ENCODE measurements at regions not wholly inside any gene's neighbourhood (a gene's known extent, or its start where the extent isn't known, plus 50 kb on each side); places are given as distances from the start of the nearest gene placed in this dataset.
"Not testable (repeated sequence)": the region's sequence is repeated elsewhere in the genome, so short reads cannot be mapped to it uniquely, and the experiment has no call there.

- H3K4me1 Mint-ChIP-seq (ENCODE audit: low read depth, unreplicated experiment): peaks cover 13% of the 10 kb centered on the region
- peak; percentile 60 for DNase-seq
- BruUV-seq (replicated peaks): no TSS peak
- CTCF ChIA-PET: interaction anchor here (0.8 to 0.9 kb wide), 2 partner anchors 33 to 77 kb away, joined by 3 to 5 read pairs; partner anchors contain the start of gene SPRYD7
- no peaks in the 10 kb centered on the region for H3K27me3 Mint-ChIP-seq (ENCODE audit: unreplicated experiment)
- no peak for TF ChIP-seq CTCF (IDR thresholded peaks at IDR 0.05; ENCODE audit: unreplicated experiment)
- intact Hi-C loops (cut with micrococcal nuclease; ENCODE audit: unreplicated experiment): no loop called here
- peaks cover 5% of the 10 kb centered on the region for H3K9me3 Mint-ChIP-seq (ENCODE audit: low read depth, unreplicated experiment)
- no peak overlapping the region for H3K4me3 Mint-ChIP-seq (ENCODE audit: low read depth, unreplicated experiment)
- H3K36me3 Mint-ChIP-seq (ENCODE audit: insufficient read depth, unreplicated experiment): no peaks in the 10 kb centered on the region
- H3K27ac Mint-ChIP-seq (ENCODE audit: unreplicated experiment): no peak overlapping the region
Observed at GRCh38 chr13:49859560-49859959, 67.1 kb upstream of the KPNA3 start.

GRCh38 chr13:49858178-49858856 lies 65.8 kb upstream of the KPNA3 start:
- Mint-ChIP-seq H3K27me3 (ENCODE audit: unreplicated experiment) (no peaks in the 10 kb centered on the region), H3K4me1 (ENCODE audit: low read depth, unreplicated experiment) (peaks cover 13% of the 10 kb centered on the region), H3K9me3 (ENCODE audit: low read depth, unreplicated experiment) (peaks cover 6% of the 10 kb centered on the region), H3K27ac (ENCODE audit: unreplicated experiment) (peak overlapping the region; percentile 68), H3K36me3 (ENCODE audit: insufficient read depth, unreplicated experiment) (no peaks in the 10 kb centered on the region), H3K4me3 (ENCODE audit: low read depth, unreplicated experiment) (no peak overlapping the region)
- CTCF ChIA-PET: interaction anchor here (1.2 kb wide), 1 partner anchor 78 kb away, joined by 3 read pairs; the partner anchor contains the start of gene SPRYD7
- DNase-seq: peak; percentile 23
- intact Hi-C loops (cut with micrococcal nuclease; ENCODE audit: unreplicated experiment): no loop called here
- BruUV-seq (replicated peaks): no TSS peak
- TF ChIP-seq CTCF (IDR thresholded peaks at IDR 0.05; ENCODE audit: unreplicated experiment): no peak

GRCh38 chr13:49855930-49856329 lies 63.4 kb upstream of the KPNA3 start:
- no TSS peak for BruUV-seq (replicated peaks)
- no peak for TF ChIP-seq CTCF (IDR thresholded peaks at IDR 0.05; ENCODE audit: unreplicated experiment)
- no peak overlapping the region for H3K4me3 Mint-ChIP-seq (ENCODE audit: low read depth, unreplicated experiment)
- no peak for DNase-seq
- peaks cover 13% of the 10 kb centered on the region for H3K4me1 Mint-ChIP-seq (ENCODE audit: low read depth, unreplicated experiment)
- H3K27me3 Mint-ChIP-seq (ENCODE audit: unreplicated experiment): no peaks in the 10 kb centered on the region
- H3K36me3 Mint-ChIP-seq (ENCODE audit: insufficient read depth, unreplicated experiment): no peaks in the 10 kb centered on the region
- no peak overlapping the region for H3K27ac Mint-ChIP-seq (ENCODE audit: unreplicated experiment)
- CTCF ChIA-PET: no interaction called here
- peaks cover 5% of the 10 kb centered on the region for H3K9me3 Mint-ChIP-seq (ENCODE audit: low read depth, unreplicated experiment)
- intact Hi-C loops (cut with micrococcal nuclease; ENCODE audit: unreplicated experiment): no loop called here

- intact Hi-C loops (cut with micrococcal nuclease; ENCODE audit: unreplicated experiment): no loop called here
- Mint-ChIP-seq H3K36me3 (ENCODE audit: insufficient read depth, unreplicated experiment) (no peaks in the 10 kb centered on the region), H3K4me3 (ENCODE audit: low read depth, unreplicated experiment) (no peak overlapping the region), H3K9me3 (ENCODE audit: low read depth, unreplicated experiment) (peaks cover 5% of the 10 kb centered on the region), H3K4me1 (ENCODE audit: low read depth, unreplicated experiment) (peaks cover 2% of the 10 kb centered on the region), H3K27me3 (ENCODE audit: unreplicated experiment) (no peaks in the 10 kb centered on the region), H3K27ac (ENCODE audit: unreplicated experiment) (no peak overlapping the region)
- DNase-seq: no peak
- no TSS peak for BruUV-seq (replicated peaks)
- CTCF ChIA-PET: no interaction called here
- TF ChIP-seq CTCF (IDR thresholded peaks at IDR 0.05; ENCODE audit: unreplicated experiment): no peak
Observed at GRCh38 chr13:49853535-49853934, 61.1 kb upstream of the KPNA3 start.

- H3K9me3 Mint-ChIP-seq (ENCODE audit: low read depth, unreplicated experiment); H3K27ac Mint-ChIP-seq (ENCODE audit: unreplicated experiment); H3K27me3 Mint-ChIP-seq (ENCODE audit: unreplicated experiment); BruUV-seq (replicated peaks); CTCF ChIA-PET; H3K4me1 Mint-ChIP-seq (ENCODE audit: low read depth, unreplicated experiment); H3K36me3 Mint-ChIP-seq (ENCODE audit: insufficient read depth, unreplicated experiment); intact Hi-C loops (cut with micrococcal nuclease; ENCODE audit: unreplicated experiment); DNase-seq; H3K4me3 Mint-ChIP-seq (ENCODE audit: low read depth, unreplicated experiment): not testable (repeated sequence)
Observed at GRCh38 chr13:49852460-49852859, 60.0 kb upstream of the KPNA3 start.
